Spleen (tissue), 7 donors: ENCODE measurements at regions not wholly inside any gene's neighbourhood (a gene's known extent, or its start where the extent isn't known, plus 50 kb on each side); places are given as distances from the start of the nearest gene placed in this dataset.

Experiments used
- CTCF ChIP-seq, 11 experiments: fragments of 200-600 bp in 7 of 11; fragments of 450-650 bp in 4 of 11; sonication (generic) in 4 of 11; IDR thresholded peaks in 8 of 11; conservative IDR thresholded peaks in 3 of 11; 1 replicate in 7 of 11; 2 replicates in 4 of 11; pipeline versions ENCODE4 v1.4.0 to v1.8.0; 2016 to 2021; ENCODE audit warnings: antibody characterized with exemption in 11 of 11, inconsistent platforms in 4 of 11, mild to moderate bottlenecking in 1 of 11
- POLR2AphosphoS5 ChIP-seq, 3 donors: sonication (generic); formaldehyde crosslinking; IDR thresholded peaks; one replicate each; pipeline ENCODE4 v1.5.1; 2017; ENCODE audit warnings: antibody characterized with exemption in 3 of 3
- donor health status: DM: no; HTN: no; CAD: no; lungs with moderate emphysema.
- donor health status: DM: no; HTN: no; CAD: no.
- donor health status: DM: no; HTN: no; CAD: no.

GRCh38 chr13:73365681-73366080, 306.9 kb downstream of the KLF5 start:
- TF ChIP-seq CTCF (IDR thresholded peaks at IDR 0.05 in 8 of 11, conservative IDR thresholded peaks at IDR 0.05 in 3 of 11) (no peak), POLR2AphosphoS5 (IDR thresholded peaks at IDR 0.05) (no peak)
